K562 (cell line): ENCODE measurements at regions not wholly inside any gene's neighbourhood (a gene's known extent, or its start where the extent isn't known, plus 50 kb on each side); places are given as distances from the start of the nearest gene placed in this dataset.

Experiments used
- ARID4B ChIP-seq: sonication (generic); formaldehyde crosslinking; IDR thresholded peaks from 2 replicates; pipeline ENCODE4 v1.8.0; 2022; ENCODE audit warnings: mild to moderate bottlenecking, missing genetic modification reagents
- EP300 ChIP-seq: IDR thresholded peaks from 2 replicates; pipeline ENCODE4 v1.6.1; 2012; ENCODE audit warnings: low read length, improper control_type of control experiment
- HIVEP1 ChIP-seq: fragments of 250-450 bp; sonication (Bioruptor Pico); IDR thresholded peaks from 2 replicates; pipeline ENCODE4 v1.4.0; 2020; ENCODE audit warnings: mild to moderate bottlenecking
- HMBOX1 ChIP-seq: sonication (generic); IDR thresholded peaks from 2 replicates; pipeline ENCODE4 v1.6.1; 2016
- HNRNPK ChIP-seq: fragments of 200-400 bp; formaldehyde crosslinking; IDR thresholded peaks from one replicate; pipeline ENCODE4 v1.6.1; 2018; ENCODE audit warnings: mild to moderate bottlenecking, low read depth, low read length; ENCODE audit not compliant: poor library complexity, severe bottlenecking
- JUN ChIP-seq, 2 experiments: sonication (generic) in 1 of 2; formaldehyde crosslinking in 1 of 2; IDR thresholded peaks; 2 replicates each; pipeline versions ENCODE4 v1.6.1 to v1.8.0; 2012 to 2022; ENCODE audit warnings: borderline replicate concordance in 2 of 2, mild to moderate bottlenecking in 2 of 2, improper control_type of control experiment in 1 of 2, low read depth in 1 of 2, low read length in 1 of 2, missing genetic modification reagents in 1 of 2
- JUND ChIP-seq, 2 experiments: IDR thresholded peaks; 2 replicates in 1 of 2; 3 replicates in 1 of 2; pipeline ENCODE4 v1.6.1; 2011; ENCODE audit warnings: borderline replicate concordance in 2 of 2, low read depth in 2 of 2, low read length in 2 of 2, improper control_type of control experiment in 1 of 2, missing biosample characterization in 1 of 2, missing genetic modification characterization in 1 of 2, missing genetic modification reagents in 1 of 2
- KLF6 ChIP-seq: fragments of 250-450 bp; sonication (Bioruptor Pico); IDR thresholded peaks from 2 replicates; pipeline ENCODE4 v1.4.0; 2020; ENCODE audit warnings: mild to moderate bottlenecking, moderate library complexity, borderline replicate concordance
- LEF1 ChIP-seq: fragments of 450-650 bp; IDR thresholded peaks from 2 replicates; pipeline ENCODE4 v1.6.1; 2016; ENCODE audit warnings: mild to moderate bottlenecking
- MIER1 ChIP-seq: fragments of 450-650 bp; IDR thresholded peaks from 2 replicates; pipeline ENCODE4 v1.6.1; 2016; ENCODE audit warnings: antibody characterized with exemption, mild to moderate bottlenecking, low read depth
- MTA1 ChIP-seq: fragments of 450-650 bp; IDR thresholded peaks from 2 replicates; pipeline ENCODE4 v1.6.1; 2017; ENCODE audit warnings: borderline replicate concordance
- RBM22 ChIP-seq: fragments of 200-400 bp; formaldehyde crosslinking; IDR thresholded peaks from 2 replicates; pipeline ENCODE4 v1.6.1; 2018; ENCODE audit warnings: low read length, low read depth; ENCODE audit not compliant: poor library complexity, severe bottlenecking
- TAF15 ChIP-seq: fragments of 200-400 bp; formaldehyde crosslinking; IDR thresholded peaks from 2 replicates; pipeline ENCODE4 v1.6.1; 2017; ENCODE audit warnings: mild to moderate bottlenecking, low read depth, low read length, moderate library complexity
- TEAD1 ChIP-seq, 2 experiments: fragments of 450-650 bp in 1 of 2; sonication (generic) in 1 of 2; formaldehyde crosslinking; IDR thresholded peaks; 2 replicates each; pipeline versions ENCODE4 v1.4.0 to v1.8.0; 2020 to 2022; ENCODE audit warnings: mild to moderate bottlenecking in 2 of 2, missing genetic modification reagents in 1 of 2
- THAP7 ChIP-seq: fragments of 250-450 bp; sonication (Bioruptor Pico); IDR thresholded peaks from 2 replicates; pipeline ENCODE4 v1.5.0; 2021
- ZBTB26 ChIP-seq: fragments of 450-650 bp; formaldehyde crosslinking; IDR thresholded peaks from 2 replicates; pipeline ENCODE4 v1.4.0; 2022; ENCODE audit warnings: missing genetic modification characterization
- ZFP91 ChIP-seq: sonication (generic); formaldehyde crosslinking; IDR thresholded peaks from 2 replicates; pipeline ENCODE4 v1.8.0; 2022; ENCODE audit warnings: mild to moderate bottlenecking, missing genetic modification reagents
- ZKSCAN1 ChIP-seq: fragments of 150-350 bp; IDR thresholded peaks from 2 replicates; pipeline ENCODE4 v1.6.1; 2016; ENCODE audit warnings: low read depth, low read length

- TF ChIP-seq RBM22 (no peak), LEF1 (no peak), ZKSCAN1 (peak; percentile 71), TEAD1 (CRISPR knock-in tag; IDR thresholded peaks at IDR 0.05) (peak in 1 of 2 experiments; percentile 97; a peak in 2 of 4 replicates), ARID4B (CRISPR knock-in tag) (no peak), KLF6 (CRISPR knock-in tag) (peak; percentile 97), HMBOX1 (peak; percentile 50; the same call in 1 of the 2 replicates), EP300 (no peak), JUN (IDR thresholded peaks at IDR 0.05; ENCODE audit: borderline replicate concordance, low read depth, low read length) (no peak), JUN (CRISPR knock-in tag; IDR thresholded peaks at IDR 0.05; ENCODE audit: borderline replicate concordance) (no peak), ZFP91 (no peak), MTA1 (peak; percentile 56; the same call in 1 of the 2 replicates), JUND (IDR thresholded peaks at IDR 0.05; ENCODE audit: borderline replicate concordance, low read depth, low read length) (no peak), JUND (tag; IDR thresholded peaks at IDR 0.05; ENCODE audit: borderline replicate concordance, low read depth, low read length) (peak; percentile 79; the same call in 2 of the 3 replicates), MIER1 (no peak), TAF15 (no peak), HNRNPK (no peak), HIVEP1 (CRISPR knock-in tag) (peak; percentile 97), ZBTB26 (peak; percentile 93), THAP7 (CRISPR knock-in tag) (0 out of 2 replicates have a peak, but pooled peaks have one; percentile 25)
Observed at GRCh38 chr6:27136077-27136644, 111.3 kb upstream of the PRSS16 start (continued).
